HG02798 (cell line): ENCODE measurements at regions not wholly inside any gene's neighbourhood (a gene's known extent, or its start where the extent isn't known, plus 50 kb on each side); places are given as distances from the start of the nearest gene placed in this dataset.

Experiments
- ATAC-seq: cut with Tn5 transposase; IDR thresholded peaks from one replicate; pipeline ENCODE4 v1.9.1; 2021; ENCODE audit warnings: mild to moderate bottlenecking; ENCODE audit not compliant: unreplicated experiment, poor library complexity

DNA sequence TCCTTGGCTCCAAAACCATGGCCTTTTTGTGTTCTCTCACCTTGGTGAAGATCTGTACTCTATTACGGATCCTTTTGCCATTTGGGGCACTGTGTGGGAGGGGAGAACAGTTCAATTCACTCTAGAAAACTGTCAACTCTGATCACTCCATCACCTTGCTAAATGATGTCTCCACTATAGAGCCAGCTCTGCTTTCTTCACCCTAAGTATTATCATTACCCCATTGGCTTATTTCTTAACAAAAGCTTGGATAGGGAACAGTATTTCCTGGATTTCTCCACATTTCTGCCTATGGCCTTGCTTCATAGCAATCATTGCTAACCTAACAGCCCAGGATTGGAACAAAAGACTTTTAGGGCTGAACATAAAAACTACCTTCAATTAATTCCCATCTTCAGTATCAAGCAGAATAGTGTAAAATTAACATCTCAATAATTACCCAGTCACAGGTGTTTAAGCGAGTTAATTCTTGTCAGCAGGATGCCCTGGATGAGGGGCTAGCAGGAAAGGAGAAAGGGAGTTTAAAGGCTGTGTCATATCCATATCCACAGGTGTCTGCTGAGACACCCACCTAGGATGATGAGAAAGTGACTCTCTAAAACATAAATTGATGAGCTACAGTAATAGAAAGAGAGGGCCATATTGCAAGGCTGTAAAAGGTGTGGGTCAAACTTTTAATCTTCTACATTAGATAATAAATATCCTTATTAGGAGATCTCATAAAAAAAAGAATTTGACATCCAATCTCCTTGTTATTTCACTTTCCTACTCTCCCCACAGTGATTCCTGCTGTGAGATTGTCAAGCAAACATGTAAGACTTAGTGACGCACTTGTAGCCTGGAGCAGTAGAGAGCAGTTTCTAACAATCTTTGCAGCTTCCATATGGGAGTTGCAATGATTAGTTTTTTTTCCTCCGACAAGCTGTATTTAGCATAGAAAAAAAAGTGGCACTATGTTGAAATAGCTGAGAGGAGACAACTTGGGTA lies 589.5 kb upstream of the NXPH2 start:
- ATAC-seq, result no peak

DNA sequence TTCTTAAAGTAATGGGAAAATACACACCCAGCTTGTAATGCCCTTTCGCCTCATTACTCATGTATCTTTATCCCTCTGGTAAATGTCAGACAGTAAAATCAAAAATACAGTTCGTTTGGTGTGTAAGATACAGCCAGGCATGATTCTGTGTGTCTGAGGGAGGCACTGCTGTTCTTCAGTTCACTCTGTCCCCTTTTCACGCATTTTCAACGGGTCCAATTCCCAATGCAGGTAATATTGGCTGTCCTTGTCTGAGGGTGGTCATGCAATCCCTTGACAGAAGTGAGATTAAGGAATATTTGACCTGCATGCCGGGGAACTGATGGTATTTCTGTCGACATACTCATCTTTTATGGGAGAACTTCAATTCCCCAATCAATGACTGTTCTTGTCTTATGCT lies 587.2 kb upstream of the NXPH2 start:
- ATAC-seq, result no peak

DNA sequence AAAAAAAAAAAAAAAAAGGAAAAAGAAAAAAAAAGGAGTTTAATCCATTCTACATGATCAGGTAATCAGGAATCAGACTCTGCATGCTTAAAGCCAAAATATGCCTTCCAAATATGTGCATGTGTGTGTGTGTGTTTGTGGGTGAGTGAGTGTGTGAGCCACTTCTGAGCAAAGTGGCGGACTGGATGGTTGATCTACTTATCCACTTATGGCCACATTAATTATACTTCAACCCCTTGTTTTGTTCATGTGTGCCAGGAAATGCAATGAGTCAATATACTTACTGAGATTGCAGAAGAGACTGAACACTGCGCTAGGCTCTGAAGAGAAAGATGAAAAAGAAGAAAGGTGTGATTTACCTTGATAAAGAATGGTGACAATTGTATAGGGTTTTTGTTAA lies 586.5 kb upstream of the NXPH2 start:
- no peak for ATAC-seq

DNA sequence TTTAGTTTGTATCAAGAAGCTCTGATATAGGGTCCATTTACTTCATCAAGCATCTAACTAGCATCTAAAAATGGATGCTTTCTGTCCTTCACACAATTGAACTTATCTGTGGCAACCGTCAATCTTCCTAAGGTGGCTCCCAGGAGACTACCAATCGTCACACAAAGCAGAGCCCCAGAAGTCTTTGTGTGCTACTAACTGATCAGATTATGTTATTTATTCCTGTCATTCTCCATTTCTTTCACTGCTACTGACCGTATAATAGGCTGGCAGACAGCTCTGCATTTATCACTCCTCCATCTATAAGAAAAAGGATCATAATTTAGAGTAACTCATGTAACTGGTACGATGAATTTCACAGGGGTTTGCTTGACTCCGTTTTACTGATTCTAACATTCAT lies 585.0 kb upstream of the NXPH2 start:
- no peak for ATAC-seq

GRCh38 chr2:139360654-139361053 lies 580.5 kb upstream of the NXPH2 start:
- ATAC-seq, result no peak

- ATAC-seq, result no peak
These were observed 579.6 kb upstream of the NXPH2 start for GRCh38 chr2:139359818-139360217.

GRCh38 chr2:139357972-139358371 lies 577.8 kb upstream of the NXPH2 start:
- ATAC-seq, result no peak

GRCh38 chr2:139354518-139354917 lies 574.3 kb upstream of the NXPH2 start:
- ATAC-seq, result no peak

DNA sequence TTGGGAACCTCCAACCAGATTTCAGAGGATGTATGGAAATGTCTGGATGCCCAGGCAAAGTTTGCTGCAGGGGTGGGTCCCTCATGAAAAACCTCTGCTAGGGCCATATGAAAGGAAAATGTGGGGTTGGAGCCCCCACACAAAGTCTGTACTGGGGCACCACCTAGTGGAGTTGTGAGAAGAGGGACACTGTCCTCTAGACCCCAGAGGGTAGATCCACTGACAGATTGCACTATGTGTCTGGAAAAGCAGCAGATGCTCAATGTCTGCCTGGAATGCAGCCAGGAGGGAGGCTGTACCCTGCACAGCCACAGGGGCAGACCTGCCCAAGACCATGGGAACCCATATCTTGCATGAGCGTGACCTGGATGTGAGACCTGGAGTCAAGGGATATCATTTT lies 573.7 kb upstream of the NXPH2 start:
- no peak for ATAC-seq

DNA sequence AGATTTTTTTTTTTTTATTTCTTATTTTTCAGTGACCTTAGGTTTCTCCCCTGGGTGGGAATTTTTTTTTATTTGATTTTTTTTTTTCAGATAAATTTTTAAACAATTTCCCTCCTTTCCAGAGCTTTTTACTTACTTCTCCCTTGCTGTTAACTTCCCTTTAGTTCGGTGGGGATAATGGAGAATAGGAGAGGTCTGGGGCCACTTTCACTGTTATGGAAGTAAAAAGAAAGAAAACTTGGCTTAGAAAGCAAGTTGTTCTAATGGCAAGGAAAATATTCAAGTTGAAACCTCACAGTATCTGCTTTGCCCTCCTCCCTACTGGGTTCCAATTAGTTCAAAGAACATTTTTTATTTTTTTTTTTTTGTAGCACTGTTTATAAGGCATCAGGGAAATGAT lies 537.1 kb upstream of the NXPH2 start:
- no peak for ATAC-seq

DNA sequence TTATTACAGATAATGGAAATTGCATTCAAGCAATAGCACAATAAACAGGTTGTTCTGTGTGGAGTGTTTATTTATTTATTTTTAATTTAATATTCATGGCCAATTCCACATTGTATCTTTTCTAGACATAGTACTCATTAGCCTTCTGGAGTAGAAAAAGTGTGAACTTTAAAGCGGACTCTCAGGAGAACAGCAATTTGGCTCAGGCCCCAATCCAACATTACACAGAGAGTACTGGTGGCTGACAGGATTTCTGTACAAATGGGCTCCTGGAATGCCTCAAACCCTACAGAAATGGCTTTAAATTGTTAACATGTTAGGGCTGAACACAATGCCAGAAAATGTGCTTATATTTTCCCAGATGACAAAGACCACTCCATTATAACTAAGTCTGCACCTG lies 533.9 kb upstream of the NXPH2 start:
- no peak for ATAC-seq

DNA sequence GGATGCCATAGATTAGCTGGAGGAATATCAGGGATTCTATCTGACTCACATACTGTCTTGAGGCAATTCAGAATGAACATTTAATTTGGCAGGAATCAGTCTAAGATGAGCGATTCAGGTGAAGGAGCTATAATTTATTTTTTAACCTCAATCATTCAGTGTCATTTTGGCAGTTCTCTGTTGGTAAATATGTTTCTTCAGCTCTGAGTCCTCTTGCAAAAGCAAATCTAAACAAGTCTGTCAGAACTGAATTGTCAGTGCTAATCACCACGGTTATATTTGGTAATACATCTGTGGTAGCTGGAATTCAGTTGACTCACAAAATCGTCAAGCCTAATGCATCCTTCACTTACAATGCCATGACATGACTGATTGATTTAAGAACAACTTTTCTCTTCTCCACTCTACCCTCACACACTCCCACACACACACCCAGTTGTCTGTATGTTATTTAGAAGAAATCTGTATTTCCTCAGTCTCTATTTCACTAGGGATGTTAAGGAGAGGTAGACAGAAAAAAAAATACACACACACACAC lies 516.6 kb upstream of the NXPH2 start:
- ATAC-seq, result no peak

GRCh38 chr2:139293992-139294548 lies 513.9 kb upstream of the NXPH2 start:
- no peak for ATAC-seq

DNA sequence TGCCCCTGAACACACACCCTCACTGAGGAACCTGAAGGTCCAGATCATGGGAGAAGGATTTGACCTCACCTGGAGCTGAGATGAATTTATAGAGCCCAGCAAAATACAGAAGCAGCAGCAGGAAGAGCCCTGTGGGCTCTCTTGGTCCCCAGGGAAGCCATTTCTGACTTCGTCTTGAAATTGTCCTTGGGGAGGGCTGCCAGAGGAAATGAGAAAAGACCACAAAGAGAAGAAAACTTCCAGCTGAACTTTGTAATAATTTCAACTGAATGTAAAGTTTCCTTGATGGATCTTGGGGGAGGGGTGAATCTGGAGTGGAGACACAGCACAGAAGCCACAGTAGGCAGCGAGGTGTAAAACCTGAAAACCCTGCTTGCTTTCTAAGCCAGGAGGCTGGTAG lies 500.9 kb upstream of the NXPH2 start:
- ATAC-seq, result no peak

GRCh38 chr2:139271879-139272278 lies 491.7 kb upstream of the NXPH2 start:
- no peak for ATAC-seq

GRCh38 chr2:139271149-139271548 lies 491.0 kb upstream of the NXPH2 start:
- no peak for ATAC-seq

DNA sequence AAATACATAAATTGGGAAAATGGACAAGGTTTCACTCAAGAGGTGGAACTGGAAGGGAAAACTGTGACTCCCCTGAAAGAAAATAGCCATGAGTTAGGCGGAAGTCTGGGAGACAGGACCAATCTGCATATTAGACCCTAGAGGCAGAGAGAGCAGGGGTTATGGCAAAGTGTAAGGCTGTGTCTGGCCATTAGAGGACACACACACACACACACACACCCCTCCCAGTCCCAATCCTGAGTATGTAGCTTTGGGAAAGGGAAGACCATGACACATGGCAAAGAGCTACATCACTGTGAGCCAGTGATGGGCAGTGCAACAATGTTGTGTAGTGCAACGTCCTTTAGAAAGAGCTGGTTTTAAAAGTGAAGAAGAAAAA lies 479.9 kb upstream of the NXPH2 start:
- ATAC-seq, result no peak

GRCh38 chr2:139259422-139260051 lies 479.3 kb upstream of the NXPH2 start:
- ATAC-seq, result no peak

DNA sequence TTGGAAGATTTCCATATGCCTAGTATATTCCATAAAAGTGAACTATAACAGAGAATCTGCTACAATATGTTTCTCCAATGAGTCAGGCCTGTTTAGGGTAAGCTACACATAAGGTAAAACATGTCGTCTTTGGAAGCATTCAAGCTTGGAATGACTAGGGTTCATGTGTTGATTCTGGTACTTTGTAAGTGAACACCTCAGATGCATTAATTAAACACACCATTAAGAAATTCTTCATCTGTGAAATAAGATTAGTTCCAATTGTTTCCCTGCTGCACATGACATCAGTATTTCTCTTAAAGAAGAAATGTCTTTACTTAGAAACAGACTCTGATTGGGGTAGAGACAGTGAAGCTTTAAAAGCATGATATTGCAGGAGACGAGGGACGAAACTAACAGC lies 461.1 kb upstream of the NXPH2 start:
- no peak for ATAC-seq

DNA sequence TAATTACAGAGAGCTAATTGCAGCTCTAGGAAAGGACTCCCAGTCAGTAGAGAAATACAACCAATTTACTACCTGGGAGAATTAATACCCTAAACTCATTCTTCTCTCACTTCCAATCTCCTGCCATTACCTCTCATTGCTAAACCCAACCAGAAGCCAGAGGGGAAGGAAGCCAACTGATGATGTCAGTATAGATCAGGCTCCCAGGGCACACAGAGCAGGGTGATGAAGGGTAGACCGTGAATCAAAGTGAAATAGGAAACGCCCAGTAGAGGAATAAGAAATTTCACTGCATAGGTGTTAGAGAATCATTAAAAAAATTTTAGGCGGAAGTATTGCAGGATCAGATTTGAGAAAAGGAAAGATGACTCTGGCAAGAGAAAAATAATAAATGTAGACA lies 456.8 kb upstream of the NXPH2 start:
- no peak for ATAC-seq

GRCh38 chr2:139230881-139231280 lies 450.7 kb upstream of the NXPH2 start:
- no peak for ATAC-seq
